Epithelial cell of esophagus (primary cell): ENCODE measurements at regions not wholly inside any gene's neighbourhood (a gene's known extent, or its start where the extent isn't known, plus 50 kb on each side); places are given as distances from the start of the nearest gene placed in this dataset.

Experiments used
- DNase-seq: peaks from one replicate; pipeline ENCODE4 v3.0.0; 2010; ENCODE audit warnings: low read depth
- H3K4me3 ChIP-seq: 2 replicates; pipeline ENCODE4 v1.5.1; 2011; ENCODE audit warnings: mild to moderate bottlenecking, low read length, control low read depth
- CTCF ChIP-seq: IDR thresholded peaks from 2 replicates; pipeline ENCODE4 v1.5.1; 2011; ENCODE audit warnings: low read depth, mild to moderate bottlenecking, low read length, control low read depth, inconsistent platforms; ENCODE audit not compliant: insufficient read depth; ENCODE audit errors: missing control alignments

- no peak for TF ChIP-seq CTCF
- peak; percentile 11 for DNase-seq
- no peak overlapping the region for H3K4me3 ChIP-seq
Observed at GRCh38 chr2:122660786-122661634, 905.6 kb downstream of the TSN start.

- TF ChIP-seq CTCF: no peak
- H3K4me3 ChIP-seq: no peak overlapping the region
- no peak for DNase-seq
Observed at GRCh38 chr2:122663620-122664019, 908.2 kb downstream of the TSN start.

GRCh38 chr2:122669627-122670026 is 914.2 kb downstream of the TSN start:
- DNase-seq: no peak
- TF ChIP-seq CTCF: no peak
- no peak overlapping the region for H3K4me3 ChIP-seq

GRCh38 chr2:122670897-122671296 is 915.4 kb downstream of the TSN start:
- no peak for DNase-seq
- TF ChIP-seq CTCF: no peak
- H3K4me3 ChIP-seq: no peak overlapping the region

- TF ChIP-seq CTCF: no peak
- DNase-seq: no peak
- no peak overlapping the region for H3K4me3 ChIP-seq
Observed at GRCh38 chr2:122680662-122681061, 925.2 kb downstream of the TSN start.

GRCh38 chr2:122681626-122682025 is 926.2 kb downstream of the TSN start:
- no peak for TF ChIP-seq CTCF
- no peak overlapping the region for H3K4me3 ChIP-seq
- DNase-seq: no peak

- TF ChIP-seq CTCF: no peak
- no peak for DNase-seq
- no peak overlapping the region for H3K4me3 ChIP-seq
Observed at GRCh38 chr2:122682356-122682755, 926.9 kb downstream of the TSN start.
